CD4-positive, alpha-beta T cell (primary cell): ENCODE measurements at regions not wholly inside any gene's neighbourhood (a gene's known extent, or its start where the extent isn't known, plus 50 kb on each side); places are given as distances from the start of the nearest gene placed in this dataset.
"Not testable (repeated sequence)": the region's sequence is repeated elsewhere in the genome, so short reads cannot be mapped to it uniquely, and the experiment has no call there.

Experiments
- ATAC-seq: fragments of 200-7000 bp; cut with Tn5 transposase; one replicate; pipeline ENCODE4 v1.10.0; 2022; ENCODE audit warnings: mild to moderate bottlenecking; ENCODE audit not compliant: poor library complexity
- CTCF ChIA-PET: fragments of 350-600 bp; sonication (Branson Sonifier 250); formaldehyde crosslinking; loops from one replicate; lab custom pipeline; 2021; ENCODE audit warnings: antibody characterized with exemption, inconsistent platforms; lab: Charles Lee
- POLR2A ChIA-PET: fragments of 350-600 bp; sonication (Branson Sonifier 250); formaldehyde crosslinking; loops from one replicate; lab custom pipeline; 2021; ENCODE audit warnings: antibody characterized with exemption, inconsistent platforms; lab: Charles Lee
- DNase-seq, 14 experiments: peaks; one replicate each; pipeline ENCODE4 v3.0.0-alpha.2; 2013 to 2020; ENCODE audit warnings: mixed read lengths in 2 of 14
- H3K27ac ChIP-seq, 2 donors: one replicate each; pipeline versions ENCODE4 v1.5.1 to v1.7.0; 2013; ENCODE audit warnings: low read length in 2 of 2, low read depth in 1 of 2, mild to moderate bottlenecking in 1 of 2
- H3K27me3 ChIP-seq, 2 experiments: 1 replicate in 1 of 2; 2 replicates in 1 of 2; pipeline versions ENCODE4 v1.6.1 to v1.7.0; 2013; ENCODE audit warnings: low read length in 2 of 2, control low read depth in 1 of 2, mild to moderate bottlenecking in 1 of 2, moderate library complexity in 1 of 2; ENCODE audit not compliant: insufficient read depth in 2 of 2, control insufficient read depth in 1 of 2
- H3K36me3 ChIP-seq: one replicate; pipeline ENCODE4 v1.6.1; 2013; ENCODE audit warnings: low read length, control low read depth; ENCODE audit not compliant: insufficient read depth
- H3K4me1 ChIP-seq: one replicate; pipeline ENCODE4 v1.6.1; 2013; ENCODE audit warnings: low read length, control low read depth; ENCODE audit not compliant: insufficient read depth
- H3K4me3 ChIP-seq: one replicate; pipeline ENCODE4 v1.5.1; 2013; ENCODE audit warnings: mild to moderate bottlenecking, low read length, moderate library complexity
- H3K9me3 ChIP-seq, 2 experiments: 1 replicate in 1 of 2; 2 replicates in 1 of 2; pipeline versions ENCODE4 v1.6.1 to v1.7.0; 2013; ENCODE audit warnings: low read length in 2 of 2, mild to moderate bottlenecking in 2 of 2, control low read depth in 1 of 2, moderate library complexity in 1 of 2; ENCODE audit not compliant: control insufficient read depth in 1 of 2, insufficient read depth in 1 of 2
- H3K27ac Mint-ChIP-seq: one replicate; pipeline ENCODE4 v1.8.0; 2020; ENCODE audit warnings: mixed read lengths
- H3K27me3 Mint-ChIP-seq: one replicate; pipeline ENCODE4 v1.8.0; 2021; ENCODE audit warnings: mixed read lengths
- H3K36me3 Mint-ChIP-seq: one replicate; pipeline ENCODE4 v1.8.0; 2021; ENCODE audit warnings: low read depth, mixed read lengths
- H3K4me1 Mint-ChIP-seq: one replicate; pipeline ENCODE4 v1.8.0; 2021; ENCODE audit warnings: low read depth, mixed read lengths
- H3K4me3 Mint-ChIP-seq: one replicate; pipeline ENCODE4 v1.8.0; 2020; ENCODE audit warnings: mild to moderate bottlenecking, mixed read lengths
- H3K9me3 Mint-ChIP-seq: one replicate; pipeline ENCODE4 v1.8.0; 2020; ENCODE audit warnings: mixed read lengths
- intact Hi-C, 2 experiments: fragments of 100-400 bp; cut with DNase I in 1 of 2; cut with micrococcal nuclease in 1 of 2; formaldehyde crosslinking; loops; one replicate each; pipeline versions ENCODE4 v1.15.1 to v1.9.0; 2023 to 2025; cut with DNase I, micrococcal nuclease
- TF ChIP-seq, protein P1 (sequence below): fragments of 200-600 bp; IDR thresholded peaks from one replicate; pipeline ENCODE4 v1.8.0; 2022; ENCODE audit warnings: antibody characterized with exemption, mild to moderate bottlenecking

DNA sequence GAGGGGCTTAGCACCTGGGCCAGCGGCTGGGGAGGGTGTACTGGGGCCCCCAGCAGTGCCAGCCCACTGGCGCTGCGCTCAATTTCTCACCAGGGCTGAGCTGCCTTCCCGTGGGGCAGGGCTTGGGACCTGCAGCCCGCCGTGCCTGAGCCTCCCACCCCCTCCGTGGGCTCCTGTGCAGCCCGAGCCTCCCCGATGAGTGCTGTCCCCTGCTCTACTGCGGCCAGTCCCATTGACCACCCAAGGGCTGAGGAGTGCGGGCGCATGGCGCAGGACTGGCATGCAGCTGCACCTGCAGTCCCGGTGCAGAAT, 65.5 kb upstream of the SLC25A43 start:
- H3K27ac Mint-ChIP-seq, CTCF ChIA-PET, H3K4me1 Mint-ChIP-seq, H3K27me3 ChIP-seq, POLR2A ChIA-PET, H3K4me1 ChIP-seq, H3K4me3 Mint-ChIP-seq, ATAC-seq, H3K9me3 Mint-ChIP-seq, H3K27me3 Mint-ChIP-seq, intact Hi-C loops, H3K9me3 ChIP-seq, H3K4me3 ChIP-seq, DNase-seq, H3K36me3 Mint-ChIP-seq, H3K36me3 ChIP-seq, H3K27ac ChIP-seq: not testable (repeated sequence)

DNA sequence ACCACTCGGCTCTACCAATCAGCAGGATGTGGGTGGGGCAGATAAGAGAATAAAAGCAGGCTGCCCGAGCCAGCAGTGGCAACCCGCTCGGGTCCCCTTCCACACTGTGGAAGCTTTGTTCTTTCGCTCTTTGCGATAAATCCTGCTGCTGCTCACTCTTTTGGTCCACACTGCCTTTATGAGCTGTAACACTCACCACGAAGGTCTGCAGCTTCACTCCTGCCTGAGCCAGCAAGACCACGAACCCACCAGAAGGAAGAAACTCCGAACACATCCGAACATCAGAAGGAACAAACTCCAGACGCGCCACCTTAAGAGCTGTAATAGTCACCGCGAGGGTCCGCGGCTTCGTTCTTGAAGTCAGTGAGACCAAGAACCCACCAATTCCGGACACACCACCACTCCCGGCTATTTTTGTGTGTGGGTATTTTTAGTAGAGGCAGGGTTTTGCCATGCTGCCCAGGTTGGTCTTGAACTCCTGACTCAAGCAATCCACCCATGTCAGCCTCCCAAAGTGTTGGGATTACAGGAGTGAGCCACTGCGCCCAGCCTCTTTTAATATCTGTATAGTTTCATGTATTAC, 64.6 kb upstream of the SLC25A43 start:
- H3K36me3 Mint-ChIP-seq, H3K27ac Mint-ChIP-seq, intact Hi-C loops, H3K9me3 Mint-ChIP-seq, H3K4me3 ChIP-seq, H3K4me3 Mint-ChIP-seq, H3K9me3 ChIP-seq, H3K27me3 ChIP-seq, H3K36me3 ChIP-seq, H3K4me1 ChIP-seq, POLR2A ChIA-PET, H3K4me1 Mint-ChIP-seq, ATAC-seq, DNase-seq, H3K27ac ChIP-seq, CTCF ChIA-PET: not testable (repeated sequence)
- peaks cover 14% of the 10 kb centered on the region for H3K27me3 Mint-ChIP-seq

DNA sequence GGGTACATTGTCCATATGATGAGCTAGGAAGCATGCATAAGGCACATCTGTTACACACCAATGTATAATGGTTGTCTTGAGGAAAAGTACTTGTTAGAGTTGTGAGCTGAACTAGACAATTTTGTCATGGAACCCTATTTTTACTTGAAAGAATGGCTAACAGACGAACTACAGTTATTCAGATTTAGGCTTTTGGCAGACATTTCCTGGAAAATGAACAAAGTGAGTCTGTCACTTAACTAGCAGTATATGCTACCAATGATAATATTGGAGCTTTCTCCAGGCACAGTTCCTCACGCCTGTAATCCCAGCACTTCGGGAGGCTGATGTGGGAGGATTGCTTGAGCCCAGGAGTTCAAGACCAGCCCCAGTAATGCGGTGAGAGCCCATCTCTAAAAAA, 61.9 kb upstream of the SLC25A43 start:
- DNase-seq (no peak), ATAC-seq (no peak)
- ChIA-PET POLR2A (no interaction called here), CTCF (no interaction called here)
- no peaks in the 10 kb centered on the region for H3K27me3 ChIP-seq
- Mint-ChIP-seq H3K27ac (no peak overlapping the region), H3K4me3 (no peak overlapping the region), H3K27me3 (peaks cover 23% of the 10 kb centered on the region), H3K4me1 (no peaks in the 10 kb centered on the region), H3K36me3 (no peaks in the 10 kb centered on the region), H3K9me3 (no peaks in the 10 kb centered on the region)
- H3K4me1 ChIP-seq = no peaks in the 10 kb centered on the region
- intact Hi-C loops = no loop called here
- TF ChIP-seq, protein P1, sequence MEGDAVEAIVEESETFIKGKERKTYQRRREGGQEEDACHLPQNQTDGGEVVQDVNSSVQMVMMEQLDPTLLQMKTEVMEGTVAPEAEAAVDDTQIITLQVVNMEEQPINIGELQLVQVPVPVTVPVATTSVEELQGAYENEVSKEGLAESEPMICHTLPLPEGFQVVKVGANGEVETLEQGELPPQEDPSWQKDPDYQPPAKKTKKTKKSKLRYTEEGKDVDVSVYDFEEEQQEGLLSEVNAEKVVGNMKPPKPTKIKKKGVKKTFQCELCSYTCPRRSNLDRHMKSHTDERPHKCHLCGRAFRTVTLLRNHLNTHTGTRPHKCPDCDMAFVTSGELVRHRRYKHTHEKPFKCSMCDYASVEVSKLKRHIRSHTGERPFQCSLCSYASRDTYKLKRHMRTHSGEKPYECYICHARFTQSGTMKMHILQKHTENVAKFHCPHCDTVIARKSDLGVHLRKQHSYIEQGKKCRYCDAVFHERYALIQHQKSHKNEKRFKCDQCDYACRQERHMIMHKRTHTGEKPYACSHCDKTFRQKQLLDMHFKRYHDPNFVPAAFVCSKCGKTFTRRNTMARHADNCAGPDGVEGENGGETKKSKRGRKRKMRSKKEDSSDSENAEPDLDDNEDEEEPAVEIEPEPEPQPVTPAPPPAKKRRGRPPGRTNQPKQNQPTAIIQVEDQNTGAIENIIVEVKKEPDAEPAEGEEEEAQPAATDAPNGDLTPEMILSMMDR = no peak
- peaks cover 0 to 3% of the 10 kb centered on the region in 2 experiments for H3K9me3 ChIP-seq
- H3K4me3 ChIP-seq = no peak overlapping the region
- H3K27ac ChIP-seq = no peak overlapping the region
- H3K36me3 ChIP-seq = no peaks in the 10 kb centered on the region

DNA sequence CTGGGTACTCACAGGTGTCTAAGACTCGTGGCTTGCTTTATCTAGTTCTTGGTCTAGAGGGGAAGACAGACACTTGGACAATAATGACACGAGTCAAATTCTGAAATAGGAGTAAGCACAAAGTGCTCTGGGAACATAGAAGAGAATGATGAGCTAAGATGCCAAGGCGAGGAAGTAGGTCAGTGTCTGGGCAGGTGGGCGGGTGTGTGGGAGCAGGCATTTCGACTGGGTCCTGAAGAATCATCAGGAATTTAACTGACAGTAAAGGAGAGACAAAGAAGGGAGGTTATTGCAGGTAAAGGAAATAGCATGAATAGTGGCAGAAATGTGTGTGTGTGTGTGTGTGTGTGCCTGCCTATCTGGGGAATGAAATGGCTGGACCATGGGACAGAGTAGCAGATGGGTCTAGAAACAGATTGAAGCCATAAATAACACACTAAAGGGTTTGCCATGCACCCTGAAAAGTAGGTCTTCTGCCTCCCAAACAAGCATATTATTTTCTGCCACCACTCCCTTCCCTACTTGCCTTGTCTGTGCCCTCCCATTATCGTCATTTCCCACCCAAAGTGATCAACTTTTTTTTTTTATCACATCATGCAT, 58.4 kb upstream of the SLC25A43 start:
- Histone ChIP-seq H3K36me3 (no peaks in the 10 kb centered on the region), H3K27ac (no peak overlapping the region), H3K27me3 (no peaks in the 10 kb centered on the region), H3K4me1 (no peaks in the 10 kb centered on the region), H3K4me3 (no peak overlapping the region), H3K9me3 (peaks cover 0 to 3% of the 10 kb centered on the region in 2 experiments)
- no peaks in the 10 kb centered on the region for H3K9me3 Mint-ChIP-seq
- H3K36me3 Mint-ChIP-seq = no peaks in the 10 kb centered on the region
- POLR2A ChIA-PET = no interaction called here
- TF ChIP-seq, protein P1 = no peak
- peaks cover 21% of the 10 kb centered on the region for H3K27me3 Mint-ChIP-seq
- intact Hi-C loops = no loop called here
- no peak overlapping the region for H3K4me3 Mint-ChIP-seq
- CTCF ChIA-PET = no interaction called here
- no peaks in the 10 kb centered on the region for H3K4me1 Mint-ChIP-seq
- ATAC-seq (no peak), DNase-seq (no peak)
- H3K27ac Mint-ChIP-seq = no peak overlapping the region
